Smooth muscle cell (in vitro differentiated cells): ENCODE measurements at regions not wholly inside any gene's neighbourhood (a gene's known extent, or its start where the extent isn't known, plus 50 kb on each side); places are given as distances from the start of the nearest gene placed in this dataset.

Experiments
- DNase-seq: peaks from one replicate; lab custom pipeline; 2025; ENCODE audit not compliant: unreplicated experiment; lab: John Stamatoyannopoulos, UW
- H2AFZ ChIP-seq: fragments of 200-600 bp; sonication (generic); 2 replicates; pipeline ENCODE4 v1.6.0; 2016; ENCODE audit warnings: antibody characterized with exemption, low read depth, mild to moderate bottlenecking
- H3F3A ChIP-seq: fragments of 200-600 bp; sonication (generic); 2 replicates; pipeline ENCODE4 v1.6.0; 2017; ENCODE audit warnings: antibody characterized with exemption, low read depth
- H3K27ac ChIP-seq: fragments of 200-600 bp; sonication (generic); 2 replicates; pipeline ENCODE4 v1.5.1; 2016; ENCODE audit warnings: low read depth, mild to moderate bottlenecking
- H3K27me3 ChIP-seq: fragments of 200-600 bp; sonication (generic); 2 replicates; pipeline ENCODE4 v1.6.1; 2016; ENCODE audit warnings: low read depth, mild to moderate bottlenecking
- H3K36me3 ChIP-seq: fragments of 200-600 bp; sonication (generic); 2 replicates; pipeline ENCODE4 v1.5.1; 2016; ENCODE audit warnings: low read depth
- H3K4me1 ChIP-seq: fragments of 200-600 bp; sonication (generic); 2 replicates; pipeline ENCODE4 v1.5.1; 2016; ENCODE audit warnings: low read depth
- H3K4me2 ChIP-seq: fragments of 200-600 bp; sonication (generic); 2 replicates; pipeline ENCODE4 v1.6.0; 2016; ENCODE audit warnings: mild to moderate bottlenecking
- H3K4me3 ChIP-seq: fragments of 200-600 bp; sonication (generic); 2 replicates; pipeline ENCODE4 v1.5.1; 2016; ENCODE audit warnings: mild to moderate bottlenecking
- H3K79me2 ChIP-seq: fragments of 200-600 bp; sonication (generic); 2 replicates; pipeline ENCODE4 v1.6.0; 2016; ENCODE audit warnings: low read depth, mild to moderate bottlenecking
- H3K9ac ChIP-seq: fragments of 200-600 bp; sonication (generic); 2 replicates; pipeline ENCODE4 v1.6.0; 2016; ENCODE audit warnings: low read depth
- H3K9me3 ChIP-seq: fragments of 200-600 bp; sonication (generic); replicated peaks from 2 replicates; pipeline ENCODE4 v1.5.1; 2016; ENCODE audit warnings: low read depth
- H4K20me1 ChIP-seq: fragments of 200-600 bp; sonication (generic); 2 replicates; pipeline ENCODE4 v1.6.0; 2016; ENCODE audit warnings: low read depth
- WGBS: methylation state at CpG from one replicate; pipeline ENCODE4 v1.1.7; 2016; ENCODE audit warnings: low lambda C conversion rate; 5-methylcytosine and 5-hydroxymethylcytosine counted together
- TF ChIP-seq, protein P1 (sequence below): fragments of 200-600 bp; sonication (generic); IDR thresholded peaks from 2 replicates; pipeline ENCODE4 v1.5.1; 2017; ENCODE audit warnings: borderline replicate concordance, mild to moderate bottlenecking, antibody characterized with exemption; ENCODE audit not compliant: insufficient read depth, poor library complexity, severe bottlenecking

DNA sequence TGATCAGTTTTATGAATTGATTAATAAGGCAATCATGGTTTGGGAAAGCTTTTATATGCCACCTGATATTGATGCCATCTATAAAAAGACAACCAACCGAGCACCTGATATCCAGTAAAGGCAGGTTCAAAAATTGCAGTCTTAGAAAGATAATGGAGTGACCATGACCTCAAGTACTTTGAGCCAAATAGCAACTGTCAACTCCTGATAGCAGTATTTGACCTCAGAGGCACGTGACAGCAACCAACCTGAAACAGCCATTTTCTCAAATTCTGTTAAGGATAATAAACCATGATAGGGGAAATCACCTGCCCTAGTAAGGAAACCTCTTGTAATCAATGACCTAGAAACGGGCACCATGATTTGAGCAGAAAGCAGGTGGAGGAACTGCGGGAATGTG is 77.1 kb upstream of the NFE2L3 start:
- Histone ChIP-seq H3K9ac (no peak overlapping the region), H3K4me2 (no peak overlapping the region), H4K20me1 (no peaks in the 10 kb centered on the region), H3K9me3 (no peaks in the 10 kb centered on the region), H3K4me3 (no peak overlapping the region), H3K27ac (no peak overlapping the region), H3F3A (no peaks in the 10 kb centered on the region), H3K27me3 (peaks cover 21% of the 10 kb centered on the region), H3K36me3 (no peaks in the 10 kb centered on the region), H3K79me2 (no peaks in the 10 kb centered on the region), H3K4me1 (peaks cover 20% of the 10 kb centered on the region), H2AFZ (no peak overlapping the region)
- TF ChIP-seq, protein P1, sequence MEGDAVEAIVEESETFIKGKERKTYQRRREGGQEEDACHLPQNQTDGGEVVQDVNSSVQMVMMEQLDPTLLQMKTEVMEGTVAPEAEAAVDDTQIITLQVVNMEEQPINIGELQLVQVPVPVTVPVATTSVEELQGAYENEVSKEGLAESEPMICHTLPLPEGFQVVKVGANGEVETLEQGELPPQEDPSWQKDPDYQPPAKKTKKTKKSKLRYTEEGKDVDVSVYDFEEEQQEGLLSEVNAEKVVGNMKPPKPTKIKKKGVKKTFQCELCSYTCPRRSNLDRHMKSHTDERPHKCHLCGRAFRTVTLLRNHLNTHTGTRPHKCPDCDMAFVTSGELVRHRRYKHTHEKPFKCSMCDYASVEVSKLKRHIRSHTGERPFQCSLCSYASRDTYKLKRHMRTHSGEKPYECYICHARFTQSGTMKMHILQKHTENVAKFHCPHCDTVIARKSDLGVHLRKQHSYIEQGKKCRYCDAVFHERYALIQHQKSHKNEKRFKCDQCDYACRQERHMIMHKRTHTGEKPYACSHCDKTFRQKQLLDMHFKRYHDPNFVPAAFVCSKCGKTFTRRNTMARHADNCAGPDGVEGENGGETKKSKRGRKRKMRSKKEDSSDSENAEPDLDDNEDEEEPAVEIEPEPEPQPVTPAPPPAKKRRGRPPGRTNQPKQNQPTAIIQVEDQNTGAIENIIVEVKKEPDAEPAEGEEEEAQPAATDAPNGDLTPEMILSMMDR = no peak
- 93% methylated on average over 4 of the region's 4 CpGs for WGBS
- DNase-seq = no peak

DNA sequence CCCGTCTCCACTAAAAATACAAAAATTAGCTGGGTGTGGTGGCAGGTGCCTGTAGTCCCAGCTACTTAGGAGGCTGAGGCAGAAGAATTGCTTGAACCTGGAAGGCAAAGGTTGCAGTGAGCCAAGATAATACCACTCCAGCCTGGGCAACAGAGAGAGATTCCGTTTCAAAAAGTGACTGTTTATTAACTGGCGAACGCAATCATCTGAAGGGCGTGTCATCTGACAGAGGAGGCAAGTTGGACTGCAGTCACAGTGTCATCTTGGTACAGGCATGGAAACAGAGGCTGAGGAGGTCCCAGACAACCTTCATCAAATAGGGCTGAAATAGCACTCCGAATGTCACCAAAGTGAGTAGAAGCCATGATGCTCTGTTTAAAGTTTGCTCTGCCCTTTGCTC is 75.3 kb upstream of the NFE2L3 start:
- H4K20me1 ChIP-seq = no peaks in the 10 kb centered on the region
- no peak overlapping the region for H3K4me2 ChIP-seq
- no peak overlapping the region for H2AFZ ChIP-seq
- H3K36me3 ChIP-seq = no peaks in the 10 kb centered on the region
- no peak overlapping the region for H3K27ac ChIP-seq
- H3K79me2 ChIP-seq = no peaks in the 10 kb centered on the region
- H3F3A ChIP-seq = no peaks in the 10 kb centered on the region
- no peak overlapping the region for H3K4me3 ChIP-seq
- no peaks in the 10 kb centered on the region for H3K9me3 ChIP-seq
- WGBS = 96% methylated on average over 6 of the region's 6 CpGs
- TF ChIP-seq, protein P1 = no peak
- H3K27me3 ChIP-seq = peaks cover 21% of the 10 kb centered on the region
- no peak for DNase-seq
- peaks cover 20% of the 10 kb centered on the region for H3K4me1 ChIP-seq
- no peak overlapping the region for H3K9ac ChIP-seq

DNA sequence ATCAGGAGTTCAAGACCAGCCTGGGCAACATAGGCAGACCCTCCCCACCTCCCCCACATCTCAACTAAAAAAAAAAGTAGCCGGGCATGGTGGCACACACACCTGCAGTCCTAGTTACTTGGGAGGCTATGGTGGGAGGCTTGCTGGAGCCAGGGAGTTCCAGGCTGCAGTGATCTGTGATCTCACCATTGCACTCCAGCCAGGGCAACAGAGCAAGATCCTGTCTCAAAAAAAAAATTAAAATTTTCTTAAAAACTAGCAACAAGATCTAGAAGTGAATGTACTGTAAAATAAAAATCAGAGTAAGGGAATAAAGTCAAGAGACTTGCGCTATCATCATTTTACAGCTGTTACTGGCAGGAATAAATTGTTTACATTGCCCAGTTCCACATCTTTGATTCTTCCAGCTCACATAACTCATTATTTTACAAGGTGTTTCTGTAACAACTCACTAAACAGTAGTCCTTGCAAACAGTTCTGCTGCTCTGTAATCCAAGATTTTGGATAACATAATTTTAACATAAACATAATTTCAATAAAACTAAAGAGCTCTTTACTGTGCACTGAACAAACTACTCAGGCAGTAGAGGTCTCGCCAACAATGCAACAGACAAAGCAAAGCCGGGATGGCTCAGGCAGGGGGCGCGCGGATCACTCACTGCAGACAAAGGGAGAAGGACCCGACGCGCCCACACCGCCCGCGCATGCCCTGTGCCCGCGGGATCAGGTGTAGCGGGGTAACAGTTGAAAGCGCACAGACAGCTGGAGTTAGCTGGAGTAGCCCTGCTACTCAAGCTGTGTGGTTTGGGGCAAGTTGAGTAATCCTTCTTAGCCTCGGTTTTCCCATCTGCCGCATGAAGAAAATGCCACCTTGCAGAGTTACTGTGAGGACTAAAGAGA is 73.3 kb upstream of the NFE2L3 start:
- H3K9me3 ChIP-seq = no peaks in the 10 kb centered on the region
- no peak overlapping the region for H3K27ac ChIP-seq
- no peaks in the 10 kb centered on the region for H3K79me2 ChIP-seq
- H3K36me3 ChIP-seq = no peaks in the 10 kb centered on the region
- H3K4me1 ChIP-seq = peaks cover 16% of the 10 kb centered on the region
- H3F3A ChIP-seq = peaks cover 5% of the 10 kb centered on the region
- peak overlapping the region; percentile 72 for H3K4me2 ChIP-seq
- no peak overlapping the region for H3K4me3 ChIP-seq
- TF ChIP-seq, protein P1 = peak; percentile 22
- 12% methylated on average over 19 of the region's 19 CpGs for WGBS
- H3K27me3 ChIP-seq = peaks cover 21% of the 10 kb centered on the region
- H3K9ac ChIP-seq = no peak overlapping the region
- H2AFZ ChIP-seq = no peak overlapping the region
- H4K20me1 ChIP-seq = no peaks in the 10 kb centered on the region
- DNase-seq = peak; percentile 2

DNA sequence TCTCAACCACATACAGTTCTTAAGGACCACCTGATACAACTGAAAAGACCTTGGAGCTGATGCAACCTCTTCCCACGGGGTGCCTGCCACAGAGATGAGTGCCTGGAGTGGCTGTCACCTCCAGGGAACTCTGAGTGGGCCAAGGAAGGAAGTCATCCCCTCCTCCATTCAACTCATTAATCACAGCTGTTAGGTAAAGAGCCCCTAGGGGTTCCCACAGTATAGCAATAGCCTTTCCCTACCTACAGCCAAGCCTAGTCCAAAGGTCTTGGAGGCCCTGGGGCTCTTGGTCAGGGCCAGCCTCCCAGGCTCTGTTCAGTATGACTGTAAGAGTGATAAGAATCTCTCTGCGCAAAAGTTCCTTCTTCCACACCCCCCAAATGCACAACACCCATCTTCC is 70.4 kb upstream of the NFE2L3 start:
- Histone ChIP-seq H3K79me2 (no peaks in the 10 kb centered on the region), H4K20me1 (no peaks in the 10 kb centered on the region), H3K27ac (no peak overlapping the region), H3K9ac (no peak overlapping the region), H3K4me2 (no peak overlapping the region), H3K9me3 (no peaks in the 10 kb centered on the region), H3K36me3 (no peaks in the 10 kb centered on the region), H2AFZ (no peak overlapping the region), H3K27me3 (peaks cover 14% of the 10 kb centered on the region), H3K4me3 (no peak overlapping the region), H3K4me1 (peaks cover 16% of the 10 kb centered on the region), H3F3A (peaks cover 5% of the 10 kb centered on the region)
- TF ChIP-seq, protein P1 = no peak
- WGBS = 37% methylated on average over 2 of the region's 2 CpGs
- no peak for DNase-seq
